ENCODE measurements at regions not wholly inside any gene's neighbourhood (a gene's known extent, or its start where the extent isn't known, plus 50 kb on each side); places are given as distances from the start of the nearest gene placed in this dataset.
"Not testable (repeated sequence)": the region's sequence is repeated elsewhere in the genome, so short reads cannot be mapped to it uniquely, and the experiment has no call there.

GRCh38 chr14:49106741-49107667 lies 479.2 kb downstream of the RPS29 start:
- WGBS, 2 donors = 32 to 35% methylated on average over 8 of the region's 8 CpGs
- no peak for FAIRE-seq

GRCh38 chr14:49105956-49106355 lies 480.2 kb downstream of the RPS29 start:
- no peaks in the 10 kb centered on the region for H3K36me3 ChIP-seq
- no peaks in the 10 kb centered on the region for H3K9me3 ChIP-seq
- no peaks in the 10 kb centered on the region for H3K27me3 ChIP-seq
- no peak overlapping the region for H3K4me3 ChIP-seq
- H3K4me1 ChIP-seq = no peaks in the 10 kb centered on the region
- intact Hi-C loops (cut with DNase I) = no loop called here
- no peak overlapping the region for H3K27ac ChIP-seq
- no peak for ATAC-seq
- FAIRE-seq = no peak
- no peak for DNase-seq
- WGBS, 2 donors = 36 to 40% methylated on average over 1 of the region's 1 CpG
- no peak for TF ChIP-seq CTCF (IDR thresholded peaks at IDR 0.05)

More at GRCh38 chr14:49106741-49107667, 479.2 kb downstream of the RPS29 start:
- H3K4me3 ChIP-seq = no peak overlapping the region
- DNase-seq (no peak), ATAC-seq (no peak)
- no peaks in the 10 kb centered on the region for H3K36me3 ChIP-seq
- intact Hi-C loops (cut with DNase I) = no loop called here
- no peaks in the 10 kb centered on the region for H3K9me3 ChIP-seq
- TF ChIP-seq CTCF (IDR thresholded peaks at IDR 0.05) = no peak
- H3K4me1 ChIP-seq = no peaks in the 10 kb centered on the region
- no peaks in the 10 kb centered on the region for H3K27me3 ChIP-seq
- no peak overlapping the region for H3K27ac ChIP-seq

- Histone ChIP-seq H3K27ac (no peak overlapping the region), H3K9me3 (no peaks in the 10 kb centered on the region), H3K36me3 (no peaks in the 10 kb centered on the region), H3K4me3 (no peak overlapping the region), H3K4me1 (no peaks in the 10 kb centered on the region), H3K27me3 (no peaks in the 10 kb centered on the region)
- intact Hi-C loops (cut with DNase I) = no loop called here
- 95 to 96% methylated on average over 4 of the region's 4 CpGs for WGBS, 2 donors
- no peak for TF ChIP-seq CTCF (IDR thresholded peaks at IDR 0.05)
- DNase-seq (no peak), FAIRE-seq (no peak), ATAC-seq (no peak)
Observed at GRCh38 chr14:49105512-49105911, 480.7 kb downstream of the RPS29 start.

GRCh38 chr14:49092345-49092744 lies 493.8 kb downstream of the RPS29 start:
- Histone ChIP-seq H3K36me3 (no peaks in the 10 kb centered on the region), H3K4me1 (no peaks in the 10 kb centered on the region), H3K4me3 (no peak overlapping the region), H3K27ac (no peak overlapping the region), H3K27me3 (no peaks in the 10 kb centered on the region), H3K9me3 (no peaks in the 10 kb centered on the region)
- 26 to 55% methylated on average over 1 of the region's 1 CpG for WGBS, 2 donors
- intact Hi-C loops (cut with DNase I) = no loop called here
- no peak for TF ChIP-seq CTCF (IDR thresholded peaks at IDR 0.05)
- FAIRE-seq = no peak
- no peak for ATAC-seq
- no peak for DNase-seq

GRCh38 chr14:49089107-49089506 lies 497.1 kb downstream of the RPS29 start:
- H3K4me1 ChIP-seq = no peaks in the 10 kb centered on the region
- no peak for TF ChIP-seq CTCF (IDR thresholded peaks at IDR 0.05)
- H3K36me3 ChIP-seq = no peaks in the 10 kb centered on the region
- 56 to 59% methylated on average over 3 of the region's 3 CpGs for WGBS, 2 donors
- DNase-seq (no peak), ATAC-seq (no peak), FAIRE-seq (no peak)
- H3K27me3 ChIP-seq = no peaks in the 10 kb centered on the region
- H3K9me3 ChIP-seq = no peaks in the 10 kb centered on the region
- intact Hi-C loops (cut with DNase I) = no loop called here
- H3K4me3 ChIP-seq = no peak overlapping the region
- H3K27ac ChIP-seq = no peak overlapping the region

- ATAC-seq; H3K4me3 ChIP-seq; H3K4me1 ChIP-seq; FAIRE-seq; intact Hi-C loops (cut with DNase I); DNase-seq; H3K36me3 ChIP-seq; H3K9me3 ChIP-seq; H3K27me3 ChIP-seq; H3K27ac ChIP-seq: not testable (repeated sequence)
Observed at GRCh38 chr14:49073292-49073691, 512.9 kb downstream of the RPS29 start.

Measured in pancreas (tissue), 10 donors.